Upper lobe of left lung (tissue), 4 donors: ENCODE measurements at regions not wholly inside any gene's neighbourhood (a gene's known extent, or its start where the extent isn't known, plus 50 kb on each side); places are given as distances from the start of the nearest gene placed in this dataset.

Source experiments
- EP300 ChIP-seq, 4 donors: sonication (generic); formaldehyde crosslinking; IDR thresholded peaks; one replicate each; pipeline ENCODE4 v1.5.1; 2017; ENCODE audit warnings: antibody characterized with exemption in 4 of 4, control low read depth in 2 of 4
- POLR2AphosphoS5 ChIP-seq, 2 donors: sonication (generic); formaldehyde crosslinking; IDR thresholded peaks; one replicate each; pipeline ENCODE4 v1.5.1; 2017; ENCODE audit warnings: antibody characterized with exemption in 2 of 2

DNA sequence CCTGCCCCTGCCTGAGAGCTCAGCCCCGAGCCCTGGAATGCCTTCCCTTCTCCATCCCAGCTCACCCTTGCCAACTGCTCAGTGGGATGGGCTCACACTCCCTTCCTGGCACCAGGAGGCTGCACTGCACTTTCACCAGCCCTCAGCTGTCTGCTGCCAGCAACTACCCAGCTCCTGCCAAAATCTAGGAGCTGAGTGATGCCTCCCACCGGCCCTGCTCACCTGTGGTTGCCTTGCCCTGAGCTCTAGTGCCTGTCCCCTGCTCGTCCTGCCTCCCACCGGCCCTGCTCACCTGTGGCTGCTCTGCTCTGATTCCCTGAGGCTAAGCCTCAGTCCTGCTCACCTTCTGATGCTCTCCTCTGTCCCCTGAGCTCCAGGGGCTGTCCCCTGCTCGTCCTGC, 119.8 kb downstream of the TMEM121 start:
- TF ChIP-seq EP300 (IDR thresholded peaks at IDR 0.05) (no peak), POLR2AphosphoS5 (IDR thresholded peaks at IDR 0.05) (no peak)
